K562 (cell line): ENCODE measurements at regions not wholly inside any gene's neighbourhood (a gene's known extent, or its start where the extent isn't known, plus 50 kb on each side); places are given as distances from the start of the nearest gene placed in this dataset.

ENCODE experiments used
- ATAC-seq: fragments of 200-7000 bp; cut with Tn5 transposase; 3 replicates; pipeline ENCODE4 v1.9.1; 2020; ENCODE audit warnings: moderate library complexity
- BruUV-seq: library from RNA; stranded (reverse); fragments of 400-500 nt; replicated peaks from 2 replicates; lab custom pipeline; 2021; lab: Mats Ljungman, UMichigan
- CTCF ChIA-PET: fragments of 300-600 bp; formaldehyde crosslinking; extraction: SDS; loops from one replicate; lab custom pipeline; 2021; ENCODE audit warnings: low intra/inter-chr PET ratio; lab: Yijun Ruan, JAX
- POLR2A ChIA-PET: fragments of 300-600, 350-650 bp; sonication (Branson Sonifier 250); formaldehyde crosslinking; extraction: SDS; loops from one replicate; lab custom pipeline; 2021; ENCODE audit warnings: antibody characterized with exemption, inconsistent platforms; lab: Yijun Ruan, JAX
- DNase-seq, 4 experiments: peaks; one replicate each; pipeline versions ENCODE4 v3.0.0 to v3.0.0-alpha.2; 2011 to 2018; ENCODE audit warnings: low spot score in 3 of 4, mixed read lengths in 3 of 4; ENCODE audit errors: extremely low read depth in 1 of 4
- FAIRE-seq: peaks from 2 replicates; lab custom pipeline; 2011; peaks lifted over from hg19 to GRCh38; lab: Jason Lieb, UNC
- H2AFZ ChIP-seq: 2 replicates; pipeline ENCODE4 v1.6.0; 2011; ENCODE audit warnings: low read depth, low read length, control low read depth, inconsistent platforms
- H3K27ac ChIP-seq: fragments of 200-600 bp; 3 replicates; pipeline ENCODE4 v1.8.0; 2011; ENCODE audit warnings: low read depth, mild to moderate bottlenecking, control low read depth, inconsistent platforms, low read length, moderate library complexity, mixed read lengths; ENCODE audit errors: extremely low read depth
- H3K27me3 ChIP-seq, 2 experiments: fragments of 300-600 bp in 1 of 2; 2 replicates in 1 of 2; 3 replicates in 1 of 2; pipeline versions ENCODE4 v1.6.0 to v1.8.0; 2011; ENCODE audit warnings: inconsistent platforms in 2 of 2, low read length in 2 of 2, mild to moderate bottlenecking in 1 of 2, mixed read lengths in 1 of 2, moderate library complexity in 1 of 2; ENCODE audit not compliant: control insufficient read depth in 2 of 2, insufficient read depth in 2 of 2
- H3K36me3 ChIP-seq: fragments of 300-600 bp; 3 replicates; pipeline ENCODE4 v1.8.0; 2011; ENCODE audit warnings: mild to moderate bottlenecking, low read length, inconsistent platforms; ENCODE audit not compliant: control insufficient read depth, insufficient read depth
- H3K4me1 ChIP-seq, 2 experiments: fragments of 200-600 bp in 1 of 2; replicated peaks in 1 of 2; 2 replicates in 1 of 2; 3 replicates in 1 of 2; pipeline versions ENCODE4 v1.5.1 to v1.8.0; 2011; ENCODE audit warnings: inconsistent platforms in 2 of 2, low read length in 2 of 2, mild to moderate bottlenecking in 1 of 2, mixed read lengths in 1 of 2, moderate library complexity in 1 of 2; ENCODE audit not compliant: control insufficient read depth in 2 of 2, insufficient read depth in 2 of 2
- H3K4me2 ChIP-seq: 2 replicates; pipeline ENCODE4 v1.6.1; 2011; ENCODE audit warnings: low read length, control low read depth, inconsistent platforms, mixed read lengths; ENCODE audit not compliant: insufficient read depth
- H3K4me3 ChIP-seq: fragments of 200-600 bp; sonication (generic), shearing (Covaris generic); 2 replicates; pipeline ENCODE4 v1.5.1; 2016; ENCODE audit warnings: control low read depth, inconsistent platforms
- H3K79me2 ChIP-seq: fragments of 200-600 bp; 3 replicates; pipeline ENCODE4 v1.8.0; 2011; ENCODE audit warnings: low read length, inconsistent platforms; ENCODE audit not compliant: control insufficient read depth, insufficient read depth
- H3K9ac ChIP-seq, 2 experiments: 2 replicates each; pipeline versions ENCODE4 v1.6.0 to v1.6.1; 2011; ENCODE audit warnings: low read depth in 2 of 2, low read length in 2 of 2, control low read depth in 1 of 2, inconsistent platforms in 1 of 2, mild to moderate bottlenecking in 1 of 2, mixed read lengths in 1 of 2; ENCODE audit not compliant: insufficient read depth in 1 of 2
- H3K9me1 ChIP-seq: one replicate; pipeline ENCODE4 v1.6.0; 2011; ENCODE audit warnings: inconsistent platforms, mild to moderate bottlenecking, low read length, moderate library complexity; ENCODE audit not compliant: control insufficient read depth, insufficient read depth
- H3K9me3 ChIP-seq: replicated peaks from 2 replicates; pipeline ENCODE4 v1.5.1; 2011; ENCODE audit warnings: low read depth, low read length, inconsistent platforms; ENCODE audit not compliant: control insufficient read depth, insufficient read depth
- H4K20me1 ChIP-seq: replicated peaks from 2 replicates; pipeline ENCODE4 v1.6.1; 2011; ENCODE audit warnings: low read length, inconsistent platforms, mixed read lengths; ENCODE audit not compliant: control insufficient read depth, insufficient read depth
- DNMT1 ChIP-seq: fragments of 450-650 bp; IDR thresholded peaks from 2 replicates; pipeline ENCODE4 v1.6.1; 2016; ENCODE audit warnings: antibody characterized with exemption, mild to moderate bottlenecking
- GABPA ChIP-seq: fragments of 200-800 bp; sonication (Bioruptor generic); conservative IDR thresholded peaks from 2 replicates; pipeline ENCODE4 v1.6.1; 2016; ENCODE audit warnings: low read depth, missing genetic modification characterization, missing compliant biosample characterization
- KDM1A ChIP-seq, 2 experiments: fragments of 450-650 bp; IDR thresholded peaks; 2 replicates each; pipeline ENCODE4 v1.6.1; 2016; ENCODE audit warnings: mild to moderate bottlenecking in 2 of 2
- MECOM ChIP-seq: fragments of 250-450 bp; sonication (Bioruptor Pico); IDR thresholded peaks from 2 replicates; pipeline ENCODE4 v1.8.0; 2022; ENCODE audit warnings: inconsistent platforms
- NELFE ChIP-seq: IDR thresholded peaks from 2 replicates; pipeline ENCODE4 v1.6.1; 2011; ENCODE audit warnings: mild to moderate bottlenecking; ENCODE audit not compliant: insufficient read depth, insufficient read length
- NFYB ChIP-seq: IDR thresholded peaks from 2 replicates; pipeline ENCODE4 v1.6.1; 2011; ENCODE audit warnings: mild to moderate bottlenecking, moderate library complexity; ENCODE audit not compliant: insufficient read length; ENCODE audit errors: extremely low read depth
- RBBP5 ChIP-seq: fragments of 200-600 bp; sonication (generic); IDR thresholded peaks from 2 replicates; pipeline ENCODE4 v1.6.1; 2012; ENCODE audit warnings: borderline replicate concordance, mild to moderate bottlenecking, low read length, control low read depth, inconsistent platforms; ENCODE audit not compliant: insufficient read depth, poor library complexity, severe bottlenecking
- SMAD3 ChIP-seq: fragments of 450-650 bp; formaldehyde crosslinking; conservative IDR thresholded peaks from 2 replicates; pipeline ENCODE4 v1.4.0; 2020; ENCODE audit warnings: mild to moderate bottlenecking
- ZNF146 ChIP-seq: IDR thresholded peaks from one replicate; pipeline ENCODE4 v1.6.1; 2018; ENCODE audit warnings: missing compliant biosample characterization; ENCODE audit not compliant: unreplicated experiment
- ZNF589 ChIP-seq: fragments of 200-800 bp; sonication (Bioruptor generic); IDR thresholded peaks from 2 replicates; pipeline ENCODE4 v1.6.1; 2016; ENCODE audit warnings: low read depth, missing genetic modification characterization, missing compliant biosample characterization
- ZNF79 ChIP-seq: fragments of 250-450 bp; sonication (Bioruptor Pico); IDR thresholded peaks from 2 replicates; pipeline ENCODE4 v1.4.0; 2020; ENCODE audit warnings: low read depth, mild to moderate bottlenecking, moderate library complexity
- WGBS: fragments of 100-300 bp; shearing (Covaris generic); methylation state at CpG from one replicate; pipeline ENCODE4 v1.1.6; 2016; ENCODE audit warnings: low coverage, mixed read lengths; ENCODE audit not compliant: insufficient coverage; ENCODE audit errors: missing lambda C conversion rate; 5-methylcytosine and 5-hydroxymethylcytosine counted together
- in situ Hi-C: fragments of 300-500 bp; cut with MboI; formaldehyde crosslinking; loops from 4 replicates; pipeline ENCODE4 v1.15.0; 2018; ENCODE audit warnings: inconsistent platforms, mixed read lengths
- intact Hi-C: fragments of 100-400 bp; cut with micrococcal nuclease; formaldehyde crosslinking; loops from 2 replicates; pipeline ENCODE4 v1.14.2; 2022

DNA sequence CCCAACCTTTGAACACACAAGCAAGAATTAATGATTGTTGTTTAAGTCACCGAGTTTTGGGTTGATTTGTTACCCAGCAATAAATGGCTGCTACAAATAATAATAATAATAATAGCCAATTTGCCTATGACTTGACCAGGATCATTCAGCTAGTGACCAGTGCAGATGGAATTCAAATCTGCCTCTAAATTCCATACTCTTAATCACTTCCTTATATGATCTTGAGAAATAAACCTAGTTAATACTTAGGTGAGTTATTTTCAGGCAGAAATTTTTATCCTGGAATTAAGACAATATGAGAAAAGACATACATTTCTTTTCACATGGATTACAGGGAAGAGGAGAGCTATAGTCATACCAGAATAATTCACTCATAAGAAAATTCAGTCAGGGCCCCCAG lies 116.0 kb upstream of the GALNT15 start:
- ChIA-PET POLR2A (interaction anchor here (1.8 kb wide), 1 partner anchor 8 kb away, joined by 5 read pairs; no protein-coding TSS in a partner anchor), CTCF (no interaction called here)
- Histone ChIP-seq H3K27me3 (peaks cover 2 to 18% of the 10 kb centered on the region in 2 experiments; a peak in 3 of 5 replicates), H3K4me2 (no peak overlapping the region), H3K9ac (no peak overlapping the region), H3K9me3 (no peaks in the 10 kb centered on the region), H3K27ac (no peak overlapping the region), H3K9me1 (no peaks in the 10 kb centered on the region), H3K4me1 (no peaks in the 10 kb centered on the region), H4K20me1 (no peaks in the 10 kb centered on the region), H3K36me3 (no peaks in the 10 kb centered on the region), H3K79me2 (no peaks in the 10 kb centered on the region), H2AFZ (no peak overlapping the region), H3K4me3 (no peak overlapping the region)
- 0% methylated on average over 1 of the region's 1 CpG for WGBS
- intact Hi-C loops: no loop called here
- ATAC-seq: no peak
- in situ Hi-C loops: no loop called here
- no peak for FAIRE-seq
- DNase-seq: no peak
- no TSS peak for BruUV-seq
- TF ChIP-seq GABPA (tag) (no peak), RBBP5 (no peak), ZNF79 (CRISPR knock-in tag) (no peak), SMAD3 (no peak), NFYB (no peak), ZNF589 (CRISPR knock-in tag) (no peak), ZNF146 (no peak), MECOM (no peak), KDM1A (IDR thresholded peaks at IDR 0.05) (no peak), DNMT1 (no peak), NELFE (no peak)
